ENCODE measurements at regions not wholly inside any gene's neighbourhood (a gene's known extent, or its start where the extent isn't known, plus 50 kb on each side); places are given as distances from the start of the nearest gene placed in this dataset.

GRCh38 chr4:134117392-134118183 is 84.0 kb downstream of the PABPC4L start:
- TF ChIP-seq, protein P1, sequence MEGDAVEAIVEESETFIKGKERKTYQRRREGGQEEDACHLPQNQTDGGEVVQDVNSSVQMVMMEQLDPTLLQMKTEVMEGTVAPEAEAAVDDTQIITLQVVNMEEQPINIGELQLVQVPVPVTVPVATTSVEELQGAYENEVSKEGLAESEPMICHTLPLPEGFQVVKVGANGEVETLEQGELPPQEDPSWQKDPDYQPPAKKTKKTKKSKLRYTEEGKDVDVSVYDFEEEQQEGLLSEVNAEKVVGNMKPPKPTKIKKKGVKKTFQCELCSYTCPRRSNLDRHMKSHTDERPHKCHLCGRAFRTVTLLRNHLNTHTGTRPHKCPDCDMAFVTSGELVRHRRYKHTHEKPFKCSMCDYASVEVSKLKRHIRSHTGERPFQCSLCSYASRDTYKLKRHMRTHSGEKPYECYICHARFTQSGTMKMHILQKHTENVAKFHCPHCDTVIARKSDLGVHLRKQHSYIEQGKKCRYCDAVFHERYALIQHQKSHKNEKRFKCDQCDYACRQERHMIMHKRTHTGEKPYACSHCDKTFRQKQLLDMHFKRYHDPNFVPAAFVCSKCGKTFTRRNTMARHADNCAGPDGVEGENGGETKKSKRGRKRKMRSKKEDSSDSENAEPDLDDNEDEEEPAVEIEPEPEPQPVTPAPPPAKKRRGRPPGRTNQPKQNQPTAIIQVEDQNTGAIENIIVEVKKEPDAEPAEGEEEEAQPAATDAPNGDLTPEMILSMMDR (conservative IDR thresholded peaks at IDR 0.05) = no peak
- TF ChIP-seq ZFX (IDR thresholded peaks at IDR 0.05) = no peak
